Stimulated activated CD4-positive, alpha-beta T cell treated with anti-CD3 and anti-CD28 coated beads, Interleukin-15, amount 100 ng/mL, for 24 hours (primary cell): ENCODE measurements at regions not wholly inside any gene's neighbourhood (a gene's known extent, or its start where the extent isn't known, plus 50 kb on each side); places are given as distances from the start of the nearest gene placed in this dataset.
A peak's percentile ranks its signal among the peaks of the same experiment; 100 is the strongest.

Experiments
- DNase-seq: peaks from one replicate; pipeline ENCODE4 v3.0.0-alpha.2; 2020

GRCh38 chr10:117638664-117639200, 96.2 kb downstream of the EMX2 start:
- no peak for DNase-seq

DNA sequence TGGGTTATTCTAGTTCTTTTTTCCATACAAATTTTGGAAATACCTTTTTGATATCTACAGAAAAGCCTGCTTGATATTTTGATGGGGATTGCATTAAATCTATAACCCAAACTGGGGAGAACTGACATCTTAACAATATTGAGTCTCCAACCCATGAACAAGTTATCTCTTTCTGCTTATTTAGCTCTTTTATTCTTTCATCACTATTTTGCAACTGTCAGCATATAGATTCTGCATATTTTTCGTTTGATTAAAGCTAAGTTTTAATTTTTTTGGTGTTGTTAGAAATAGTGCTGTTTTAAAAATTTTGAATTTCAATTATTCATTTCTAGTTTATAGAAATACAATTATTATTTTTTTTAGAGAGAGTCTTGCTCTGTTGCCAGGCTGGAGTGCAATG, 97.9 kb downstream of the EMX2 start:
- DNase-seq, result no peak

DNA sequence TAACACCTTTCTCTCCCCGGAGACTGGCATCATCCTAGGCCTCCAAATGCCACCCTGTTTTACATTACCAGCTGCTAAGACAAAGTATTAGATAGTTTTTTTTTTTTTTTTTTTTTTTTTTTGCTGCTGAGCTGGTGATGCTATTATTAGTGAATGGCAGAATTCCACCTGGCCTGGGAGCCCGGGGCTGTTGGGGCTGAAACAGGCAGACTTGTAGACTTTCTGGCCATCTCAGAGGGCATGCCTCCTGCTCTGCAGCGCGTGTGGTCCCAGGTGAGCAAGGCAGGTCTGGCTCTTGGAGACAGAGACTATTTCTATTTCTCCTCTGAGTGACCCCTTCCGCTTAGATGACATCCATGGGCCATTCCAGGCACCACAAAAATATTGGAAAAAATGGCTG, 104.2 kb downstream of the EMX2 start:
- no peak for DNase-seq

GRCh38 chr10:117647306-117647705, 104.8 kb downstream of the EMX2 start:
- no peak for DNase-seq

DNA sequence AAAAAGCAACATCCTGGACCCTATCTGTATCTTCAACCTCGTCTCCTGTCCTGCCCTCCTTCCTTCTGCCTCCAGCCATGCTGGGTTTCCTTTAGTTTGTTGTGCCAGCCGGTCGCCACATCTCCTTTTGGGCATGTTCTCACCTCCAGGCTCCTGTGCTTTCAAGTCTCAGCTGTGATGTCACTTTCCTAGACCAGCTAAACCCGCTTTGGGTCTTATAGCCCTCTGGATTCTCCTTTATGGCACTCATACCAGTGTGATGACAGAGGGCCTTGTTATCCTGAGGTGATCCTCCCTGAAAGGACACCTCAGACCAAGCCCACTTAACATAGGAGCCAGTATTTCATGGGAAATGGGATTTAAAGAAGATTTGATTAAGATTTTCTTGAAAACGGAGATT, 108.6 kb downstream of the EMX2 start:
- no peak for DNase-seq

GRCh38 chr10:117652228-117653169, 110.0 kb downstream of the EMX2 start:
- no peak for DNase-seq

DNA sequence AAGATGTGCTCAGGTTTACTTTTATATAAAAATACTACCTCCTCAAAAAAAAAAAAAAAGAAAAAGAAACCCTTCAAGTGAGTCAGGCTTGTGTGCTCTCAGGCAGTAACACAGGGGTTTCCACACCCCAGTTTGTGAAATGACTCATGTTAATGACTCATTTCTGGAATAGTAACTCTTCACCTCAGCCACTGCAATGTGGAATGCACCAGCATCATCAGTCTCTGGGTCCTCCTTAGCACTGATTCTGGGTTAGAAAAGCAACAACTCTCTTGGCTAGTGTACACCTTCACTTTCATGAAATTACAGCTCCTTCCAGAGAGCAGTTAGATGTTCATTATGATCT, 110.6 kb downstream of the EMX2 start:
- DNase-seq, result peak; percentile 56

GRCh38 chr10:117654105-117654504, 111.6 kb downstream of the EMX2 start:
- DNase-seq, result no peak

- DNase-seq, result peak; percentile 8
Observed at GRCh38 chr10:117656385-117657367, 114.1 kb downstream of the EMX2 start.

DNA sequence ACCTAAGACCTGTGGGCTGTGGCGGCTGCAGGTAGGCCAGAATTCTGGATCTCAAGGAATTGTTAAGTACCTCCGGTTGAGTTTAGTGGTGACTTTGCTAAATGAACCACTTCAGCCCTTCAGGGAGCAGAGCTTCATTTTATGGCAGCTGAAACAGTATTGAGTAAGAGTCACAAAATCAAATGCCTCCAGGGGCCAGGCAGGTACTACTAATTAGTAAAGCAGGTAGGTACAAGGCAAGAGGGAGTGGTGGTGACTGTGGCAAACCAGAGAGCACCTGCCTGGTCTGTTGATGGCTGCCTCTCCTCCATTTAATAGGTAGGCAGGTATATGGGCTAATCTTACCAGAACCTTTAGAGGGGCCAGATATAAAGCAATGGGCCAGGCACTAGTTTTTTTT, 118.8 kb downstream of the EMX2 start:
- DNase-seq, result no peak

- no peak for DNase-seq
Observed at GRCh38 chr10:117662126-117662525, 119.6 kb downstream of the EMX2 start.

DNA sequence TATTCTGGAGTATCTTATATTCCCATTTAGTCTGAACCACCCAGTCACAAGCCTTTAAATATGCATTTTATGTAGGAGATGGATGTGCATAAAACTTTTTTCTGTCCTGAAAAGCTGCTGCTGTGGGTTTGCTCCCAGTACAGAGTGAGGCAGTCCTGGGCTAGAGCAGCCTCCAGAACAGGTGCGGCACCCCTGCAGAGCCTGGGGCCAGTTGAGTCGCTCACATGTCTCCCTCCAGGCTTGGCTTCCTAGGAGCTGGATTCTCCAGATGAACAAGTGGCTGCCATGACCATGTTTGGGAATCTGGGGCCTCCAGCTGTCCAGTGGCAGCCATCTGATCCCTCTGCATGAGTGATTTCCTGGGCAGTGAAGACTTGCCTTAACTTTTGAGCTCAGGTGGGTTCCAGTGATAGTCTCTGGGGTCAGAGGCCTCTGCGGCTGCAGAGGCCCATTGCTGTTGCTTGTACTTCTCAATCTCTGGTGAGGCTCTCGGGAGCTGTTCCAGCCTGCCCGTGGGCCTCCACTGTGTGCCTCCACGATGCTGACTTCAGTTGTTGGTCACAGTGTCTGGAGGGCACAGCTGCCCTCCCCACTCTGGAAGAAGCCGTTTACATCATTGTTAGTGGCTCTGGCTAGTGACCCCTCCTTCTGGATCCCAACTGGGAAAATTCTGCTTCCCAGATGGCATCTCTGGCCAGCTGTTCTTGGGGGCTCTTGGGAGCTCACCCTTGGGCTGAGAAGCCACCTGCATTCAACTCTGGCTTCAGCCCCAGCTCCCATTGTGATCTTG, 120.4 kb downstream of the EMX2 start:
- no peak for DNase-seq

DNA sequence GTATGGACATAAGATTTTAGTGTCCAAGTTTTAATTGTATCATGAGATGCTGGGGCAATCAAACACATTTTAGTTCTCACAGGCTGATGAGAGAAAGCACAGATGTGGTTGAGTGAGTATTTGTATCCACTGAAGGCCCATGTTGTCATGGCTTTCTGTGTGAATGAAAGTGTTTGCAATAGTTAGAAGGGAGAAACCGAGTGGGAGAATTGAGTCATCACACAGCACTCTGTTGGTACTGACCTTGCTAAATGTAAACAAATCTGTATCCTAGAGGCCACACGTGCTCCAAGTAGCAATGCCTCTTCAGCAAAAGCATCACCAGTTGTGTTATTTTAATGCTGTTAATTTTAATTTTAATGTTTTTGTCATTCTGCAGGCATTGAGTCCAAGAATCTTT, 121.2 kb downstream of the EMX2 start:
- DNase-seq, result no peak

DNA sequence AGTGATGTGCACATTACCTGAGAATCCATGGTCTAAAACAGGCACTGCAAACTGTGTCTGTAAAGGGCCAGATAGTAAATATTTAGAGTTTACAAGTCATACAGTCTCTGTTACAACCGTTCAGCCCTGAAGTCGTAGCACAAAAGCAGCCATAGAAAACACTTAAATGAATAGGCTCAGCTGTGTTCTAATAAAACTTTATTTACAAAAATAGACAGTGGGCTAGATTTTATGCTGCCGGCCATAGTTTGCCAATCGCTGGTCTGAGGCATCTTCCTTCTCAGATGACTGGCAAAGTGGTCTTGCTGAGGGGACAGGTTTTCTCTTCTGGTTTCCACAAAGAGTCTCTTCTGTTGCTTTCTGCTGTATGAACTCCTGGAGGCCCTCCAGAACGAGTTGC, 121.7 kb downstream of the EMX2 start:
- no peak for DNase-seq

DNA sequence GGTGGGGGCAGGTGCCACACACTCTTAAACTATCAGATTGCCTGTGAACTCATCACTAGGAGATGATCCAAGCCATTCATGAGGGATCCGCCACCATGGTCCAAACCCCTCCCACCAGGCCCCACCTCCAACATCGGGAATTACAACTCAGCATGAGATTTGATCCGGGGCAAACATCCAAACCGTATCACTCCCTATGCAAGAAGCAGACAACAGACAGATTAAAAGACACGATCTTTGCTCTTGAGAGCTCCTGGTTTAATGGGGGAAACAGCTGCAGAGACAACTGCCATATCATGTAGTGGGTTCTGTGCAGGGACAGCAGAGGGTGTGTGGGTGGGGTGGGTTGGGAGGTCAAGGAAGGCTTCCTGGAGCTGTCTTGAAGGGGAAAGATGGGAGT, 123.6 kb downstream of the EMX2 start:
- DNase-seq, result no peak

- no peak for DNase-seq
Observed at GRCh38 chr10:117666965-117667364, 124.4 kb downstream of the EMX2 start.

- DNase-seq, result no peak
Observed at GRCh38 chr10:117667831-117668230, 125.3 kb downstream of the EMX2 start.

- no peak for DNase-seq
Observed at GRCh38 chr10:117668327-117669008, 125.9 kb downstream of the EMX2 start.

- DNase-seq, result no peak
Observed at GRCh38 chr10:117669122-117669521, 126.6 kb downstream of the EMX2 start.

DNA sequence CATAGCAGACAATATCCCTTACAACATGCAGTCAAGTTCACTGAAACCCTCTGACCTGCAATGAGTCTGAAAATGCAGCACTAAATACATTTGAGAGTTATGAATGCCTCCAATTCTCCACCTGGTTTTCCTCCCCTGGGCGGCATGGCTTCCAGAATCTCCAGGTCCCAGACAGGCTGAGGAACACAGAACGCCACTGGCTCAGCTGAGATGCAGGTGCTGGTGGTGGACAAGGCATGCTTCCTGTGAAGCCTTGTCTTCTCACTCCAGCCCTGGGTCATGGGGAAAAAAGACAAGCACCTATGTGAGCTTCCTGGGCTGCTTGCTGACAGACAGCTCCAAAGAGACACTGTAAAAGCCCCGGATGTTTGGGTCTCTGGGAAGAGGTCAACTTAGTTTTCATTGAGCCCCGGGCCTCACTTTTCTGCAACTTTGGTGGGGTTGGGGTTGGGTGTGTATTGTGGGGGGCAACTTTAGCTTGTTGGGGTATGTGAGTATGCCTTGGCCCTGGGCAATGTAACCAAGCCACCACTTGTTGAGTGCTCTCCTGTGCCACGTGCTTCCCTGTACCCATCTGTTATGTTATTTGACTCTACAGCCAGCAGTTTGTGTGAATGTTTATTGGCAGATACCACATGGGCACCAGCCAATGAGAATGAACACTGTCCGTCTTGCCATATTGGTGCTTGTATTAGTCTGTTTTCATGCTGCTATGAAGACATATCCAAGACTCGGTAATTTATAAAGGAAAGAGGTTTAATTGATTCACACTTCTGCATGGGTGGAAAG, 127.8 kb downstream of the EMX2 start:
- no peak for DNase-seq
